HepG2 (cell line): ENCODE measurements at regions not wholly inside any gene's neighbourhood (a gene's known extent, or its start where the extent isn't known, plus 50 kb on each side); places are given as distances from the start of the nearest gene placed in this dataset.

Source experiments
- ATF7-NPFF ChIP-seq: sonication (generic); formaldehyde crosslinking; IDR thresholded peaks from 2 replicates; pipeline ENCODE4 v1.8.1; 2023; ENCODE audit warnings: mild to moderate bottlenecking, low read depth, missing genetic modification reagents, moderate library complexity
- BCL6 ChIP-seq: IDR thresholded peaks from 2 replicates; pipeline ENCODE4 v1.6.1; 2016; ENCODE audit warnings: missing genetic modification reagents, missing compliant biosample characterization
- FOXJ3 ChIP-seq: sonication (generic); formaldehyde crosslinking; IDR thresholded peaks from 2 replicates; pipeline ENCODE4 v1.4.0; 2020; ENCODE audit warnings: missing genetic modification reagents, mild to moderate bottlenecking, borderline replicate concordance
- IRX3 ChIP-seq: sonication (generic); formaldehyde crosslinking; IDR thresholded peaks from 2 replicates; pipeline ENCODE4 v1.8.1; 2023; ENCODE audit warnings: mild to moderate bottlenecking, low read depth, missing genetic modification reagents, borderline replicate concordance
- KDM5B ChIP-seq: sonication (generic); formaldehyde crosslinking; IDR thresholded peaks from 2 replicates; pipeline ENCODE4 v1.4.0; 2020; ENCODE audit warnings: missing genetic modification reagents, mild to moderate bottlenecking, borderline replicate concordance
- NFIC ChIP-seq: IDR thresholded peaks from 2 replicates; pipeline ENCODE4 v1.6.1; 2012; ENCODE audit warnings: mild to moderate bottlenecking, low read length, inconsistent platforms
- RELA ChIP-seq: sonication (generic); formaldehyde crosslinking; IDR thresholded peaks from 2 replicates; pipeline ENCODE4 v1.4.0; 2020; ENCODE audit warnings: missing genetic modification reagents
- SAFB2 ChIP-seq: sonication (generic); formaldehyde crosslinking; IDR thresholded peaks from 2 replicates; pipeline ENCODE4 v1.5.1; 2020; ENCODE audit warnings: missing genetic modification reagents, low read depth, mild to moderate bottlenecking, borderline replicate concordance
- ZFP41 ChIP-seq: sonication (generic); formaldehyde crosslinking; IDR thresholded peaks from 2 replicates; pipeline ENCODE4 v1.4.0; 2020; ENCODE audit warnings: mild to moderate bottlenecking, missing genetic modification reagents, borderline replicate concordance
- ZNF232 ChIP-seq: sonication (generic); formaldehyde crosslinking; IDR thresholded peaks from 2 replicates; pipeline ENCODE4 v1.4.0; 2020; ENCODE audit warnings: missing genetic modification reagents, borderline replicate concordance
- ZNF296 ChIP-seq: sonication (generic); formaldehyde crosslinking; conservative IDR thresholded peaks from 2 replicates; pipeline ENCODE4 v1.5.0; 2020; ENCODE audit warnings: mild to moderate bottlenecking, missing genetic modification reagents
- ZNF547 ChIP-seq: sonication (generic); formaldehyde crosslinking; IDR thresholded peaks from 2 replicates; pipeline ENCODE4 v1.5.1; 2020; ENCODE audit warnings: mild to moderate bottlenecking, missing genetic modification reagents
- ZNF556 ChIP-seq: sonication (generic); formaldehyde crosslinking; IDR thresholded peaks from 2 replicates; pipeline ENCODE4 v1.4.0; 2020; ENCODE audit warnings: mild to moderate bottlenecking, missing genetic modification reagents, borderline replicate concordance
- ZNF720 ChIP-seq: sonication (generic); formaldehyde crosslinking; IDR thresholded peaks from 2 replicates; pipeline ENCODE4 v1.4.0; 2020; ENCODE audit warnings: missing genetic modification reagents
- ZSCAN29 ChIP-seq: sonication (generic); formaldehyde crosslinking; conservative IDR thresholded peaks from 2 replicates; pipeline ENCODE4 v1.4.0; 2020; ENCODE audit warnings: mild to moderate bottlenecking, missing genetic modification reagents
- TF ChIP-seq, protein P1 (sequence below): sonication (generic); formaldehyde crosslinking; IDR thresholded peaks from 2 replicates; pipeline ENCODE4 v1.5.0; 2020; ENCODE audit warnings: mild to moderate bottlenecking, missing genetic modification reagents, moderate library complexity
- TF ChIP-seq, protein P2 (sequence below): IDR thresholded peaks from 2 replicates; pipeline ENCODE4 v1.6.1; 2016; ENCODE audit warnings: missing compliant biosample characterization, missing genetic modification reagents, borderline replicate concordance

DNA sequence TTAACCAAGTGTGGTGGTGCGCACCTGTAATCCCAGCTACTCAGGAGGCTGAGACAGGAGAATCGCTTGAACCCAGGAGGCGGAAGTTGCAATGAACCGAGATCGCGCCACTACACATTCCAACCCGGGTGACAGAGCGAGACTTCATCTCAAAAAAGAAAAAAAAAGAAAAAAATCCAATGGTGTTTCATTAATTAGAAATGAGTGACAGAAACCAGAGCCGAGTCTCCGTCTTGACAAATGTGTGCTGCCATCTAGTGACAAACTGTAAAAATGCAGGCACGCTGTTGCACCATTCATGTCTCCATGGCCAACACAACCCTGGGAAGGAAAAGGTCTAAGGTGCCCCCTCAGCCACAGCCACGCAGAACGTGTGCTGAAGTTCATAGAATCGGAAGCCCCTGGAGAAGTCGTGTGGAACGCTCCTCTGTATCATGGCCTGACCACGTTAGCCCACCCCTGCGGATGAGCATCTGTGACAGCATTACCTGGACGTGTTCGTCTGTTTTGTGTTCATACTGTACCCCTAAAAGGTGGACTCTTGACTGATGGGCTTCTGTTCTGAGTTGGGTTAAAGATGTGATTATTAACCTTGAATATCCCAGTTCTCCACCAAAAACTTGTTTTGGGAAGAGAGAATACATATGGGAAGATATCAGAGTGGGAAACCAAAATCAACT lies 94.9 kb downstream of the LYZL2 start (continued):
- TF ChIP-seq ZNF296 (CRISPR knock-in tag) (no peak), ZFP41 (CRISPR knock-in tag) (no peak), FOXJ3 (CRISPR knock-in tag) (no peak), RELA (CRISPR knock-in tag) (no peak), ZNF232 (CRISPR knock-in tag) (no peak), BCL6 (CRISPR knock-in tag) (no peak), ZNF556 (CRISPR knock-in tag) (no peak), ZNF720 (CRISPR knock-in tag) (no peak), NFIC (no peak), KDM5B (no peak), SAFB2 (no peak), IRX3 (CRISPR knock-in tag) (no peak), ZNF547 (no peak), ATF7-NPFF (CRISPR knock-in tag) (no peak), ZSCAN29 (CRISPR knock-in tag) (no peak)
- TF ChIP-seq, protein P1, sequence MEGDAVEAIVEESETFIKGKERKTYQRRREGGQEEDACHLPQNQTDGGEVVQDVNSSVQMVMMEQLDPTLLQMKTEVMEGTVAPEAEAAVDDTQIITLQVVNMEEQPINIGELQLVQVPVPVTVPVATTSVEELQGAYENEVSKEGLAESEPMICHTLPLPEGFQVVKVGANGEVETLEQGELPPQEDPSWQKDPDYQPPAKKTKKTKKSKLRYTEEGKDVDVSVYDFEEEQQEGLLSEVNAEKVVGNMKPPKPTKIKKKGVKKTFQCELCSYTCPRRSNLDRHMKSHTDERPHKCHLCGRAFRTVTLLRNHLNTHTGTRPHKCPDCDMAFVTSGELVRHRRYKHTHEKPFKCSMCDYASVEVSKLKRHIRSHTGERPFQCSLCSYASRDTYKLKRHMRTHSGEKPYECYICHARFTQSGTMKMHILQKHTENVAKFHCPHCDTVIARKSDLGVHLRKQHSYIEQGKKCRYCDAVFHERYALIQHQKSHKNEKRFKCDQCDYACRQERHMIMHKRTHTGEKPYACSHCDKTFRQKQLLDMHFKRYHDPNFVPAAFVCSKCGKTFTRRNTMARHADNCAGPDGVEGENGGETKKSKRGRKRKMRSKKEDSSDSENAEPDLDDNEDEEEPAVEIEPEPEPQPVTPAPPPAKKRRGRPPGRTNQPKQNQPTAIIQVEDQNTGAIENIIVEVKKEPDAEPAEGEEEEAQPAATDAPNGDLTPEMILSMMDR (CRISPR knock-in tag), result peak; percentile 89
- TF ChIP-seq, protein P2, sequence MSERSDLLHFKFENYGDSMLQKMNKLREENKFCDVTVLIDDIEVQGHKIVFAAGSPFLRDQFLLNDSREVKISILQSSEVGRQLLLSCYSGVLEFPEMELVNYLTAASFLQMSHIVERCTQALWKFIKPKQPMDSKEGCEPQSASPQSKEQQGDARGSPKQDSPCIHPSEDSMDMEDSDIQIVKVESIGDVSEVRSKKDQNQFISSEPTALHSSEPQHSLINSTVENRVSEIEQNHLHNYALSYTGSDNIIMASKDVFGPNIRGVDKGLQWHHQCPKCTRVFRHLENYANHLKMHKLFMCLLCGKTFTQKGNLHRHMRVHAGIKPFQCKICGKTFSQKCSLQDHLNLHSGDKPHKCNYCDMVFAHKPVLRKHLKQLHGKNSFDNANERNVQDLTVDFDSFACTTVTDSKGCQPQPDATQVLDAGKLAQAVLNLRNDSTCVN (CRISPR knock-in tag), result no peak
